GM19438 (cell line): ENCODE measurements at regions not wholly inside any gene's neighbourhood (a gene's known extent, or its start where the extent isn't known, plus 50 kb on each side); places are given as distances from the start of the nearest gene placed in this dataset.
"Not testable (repeated sequence)": the region's sequence is repeated elsewhere in the genome, so short reads cannot be mapped to it uniquely, and the experiment has no call there.

Experiments used
- ATAC-seq: cut with Tn5 transposase; IDR thresholded peaks from one replicate; pipeline ENCODE4 v1.9.1; 2021; ENCODE audit warnings: low read depth; ENCODE audit not compliant: unreplicated experiment

DNA sequence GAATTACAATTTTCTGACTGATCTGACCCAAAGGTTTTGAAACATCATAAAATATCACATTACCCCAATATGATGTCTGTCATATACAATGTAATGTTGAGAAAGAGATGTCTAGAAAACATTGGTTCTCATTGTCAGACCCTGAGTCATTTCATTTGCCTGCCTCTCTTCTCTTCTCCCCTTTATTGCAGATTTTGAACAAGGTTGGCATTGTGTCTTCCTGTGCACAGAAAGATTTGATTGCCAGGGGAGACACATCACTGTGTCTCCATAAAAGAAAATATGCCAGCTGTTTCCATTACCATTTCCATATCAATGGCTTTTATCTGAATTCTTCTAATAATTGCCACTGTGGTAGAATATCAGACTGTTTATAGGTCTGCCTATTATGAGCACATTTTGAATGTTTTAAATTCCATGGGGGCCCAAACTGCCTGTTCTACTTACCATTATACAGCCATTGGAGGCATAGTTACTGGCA lies 65.6 kb downstream of the IFI44 start:
- no peak for ATAC-seq

DNA sequence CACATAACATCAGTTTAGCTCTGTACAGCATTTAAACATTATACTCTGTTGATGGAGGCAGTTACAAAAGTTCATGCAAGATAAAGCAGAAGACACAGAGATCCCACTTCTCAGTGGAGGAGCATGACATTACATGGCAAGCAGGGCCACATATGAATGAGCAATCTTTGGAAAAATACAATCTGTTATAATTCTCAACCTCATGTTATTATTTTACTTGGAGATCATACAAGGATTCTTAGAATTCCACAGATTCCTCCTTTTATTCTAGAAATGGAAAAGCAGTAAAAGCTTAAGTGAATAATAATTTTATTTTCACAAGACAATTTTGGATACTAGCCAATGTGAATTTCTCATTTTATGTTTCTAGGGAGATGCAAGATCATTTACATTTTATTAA lies 66.6 kb downstream of the IFI44 start:
- no peak for ATAC-seq

- no peak for ATAC-seq
These were observed 68.9 kb downstream of the IFI44 start for GRCh38 chr1:78718566-78718965.

- ATAC-seq: no peak
These were observed 71.5 kb downstream of the IFI44 start for GRCh38 chr1:78721136-78721535.

- ATAC-seq: no peak
These were observed 72.5 kb downstream of the IFI44 start for GRCh38 chr1:78722105-78722504.

DNA sequence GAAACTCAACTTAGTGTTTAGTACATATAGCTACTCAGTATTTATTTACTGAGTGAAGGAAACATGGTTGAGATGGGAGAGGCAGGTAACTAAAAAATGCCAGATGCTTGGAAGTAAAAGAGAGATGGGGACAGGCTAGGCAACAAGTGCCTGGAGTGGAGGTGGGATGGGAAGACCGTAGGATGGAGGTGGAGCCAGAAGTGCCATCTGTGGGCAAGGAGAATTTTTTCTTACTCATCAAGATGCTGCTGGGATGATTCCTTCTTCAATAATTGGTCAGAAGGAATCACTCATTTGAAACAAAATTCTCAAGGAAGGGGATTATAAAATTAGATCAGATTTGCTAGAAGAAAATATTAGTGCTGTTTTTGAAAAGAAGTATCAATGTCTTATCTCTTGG lies 72.9 kb downstream of the IFI44 start:
- ATAC-seq: no peak

DNA sequence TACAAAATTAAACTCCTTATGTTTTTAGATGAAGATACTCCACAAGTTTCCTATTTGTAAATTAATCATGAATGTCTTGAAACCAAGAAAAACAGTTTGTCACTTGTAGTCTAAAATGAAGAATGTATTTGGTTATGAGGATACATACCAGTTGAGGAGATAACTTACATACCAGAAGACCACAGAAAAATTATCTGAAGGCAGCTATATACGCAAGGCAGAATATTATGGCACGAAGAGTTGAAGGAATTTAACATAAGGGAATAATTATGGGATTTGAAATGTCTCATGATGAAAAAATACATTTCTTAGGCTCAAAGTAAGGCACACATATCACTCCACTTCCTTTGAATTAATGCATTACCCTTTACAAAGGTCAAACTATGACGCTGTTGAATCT lies 73.3 kb downstream of the IFI44 start:
- ATAC-seq: no peak

DNA sequence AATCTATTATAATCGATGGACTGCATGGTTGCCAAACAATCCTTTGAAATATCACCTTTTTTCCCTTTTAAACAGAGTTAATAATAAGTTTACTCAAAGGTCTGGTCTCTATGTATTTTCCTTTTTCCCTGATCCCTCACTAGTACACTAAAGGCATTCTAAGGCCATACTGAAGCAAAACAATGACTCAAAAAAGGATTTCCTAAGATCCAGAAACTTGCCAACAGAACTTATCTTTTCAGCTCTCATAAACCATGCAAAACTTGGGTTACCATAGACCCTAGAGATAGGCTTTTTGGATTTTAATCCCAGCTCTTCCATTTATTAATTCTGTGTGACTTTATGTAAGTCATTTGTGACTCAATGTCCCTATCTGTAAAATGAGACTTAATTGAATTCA lies 77.1 kb downstream of the IFI44 start:
- ATAC-seq: no peak

DNA sequence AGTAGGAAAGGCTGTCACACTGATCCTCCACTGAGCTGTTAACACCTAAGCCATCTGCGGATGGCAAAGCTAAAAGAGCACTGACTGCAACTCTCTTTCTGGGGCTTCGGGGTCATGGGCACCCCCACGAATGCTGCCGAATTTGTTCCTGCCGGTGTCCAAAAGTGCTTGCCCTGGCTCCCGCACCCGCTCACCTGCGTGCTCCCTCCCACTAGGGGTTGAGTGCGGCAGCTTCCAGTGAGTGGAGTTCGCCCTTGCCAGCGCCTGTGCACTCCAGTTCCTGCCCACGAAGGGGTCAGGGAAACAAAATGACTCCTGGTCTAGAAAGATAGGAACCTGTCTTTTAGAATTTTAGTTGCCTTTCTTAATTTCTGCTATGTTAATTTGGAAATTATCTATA lies 78.7 kb downstream of the IFI44 start:
- no peak for ATAC-seq

DNA sequence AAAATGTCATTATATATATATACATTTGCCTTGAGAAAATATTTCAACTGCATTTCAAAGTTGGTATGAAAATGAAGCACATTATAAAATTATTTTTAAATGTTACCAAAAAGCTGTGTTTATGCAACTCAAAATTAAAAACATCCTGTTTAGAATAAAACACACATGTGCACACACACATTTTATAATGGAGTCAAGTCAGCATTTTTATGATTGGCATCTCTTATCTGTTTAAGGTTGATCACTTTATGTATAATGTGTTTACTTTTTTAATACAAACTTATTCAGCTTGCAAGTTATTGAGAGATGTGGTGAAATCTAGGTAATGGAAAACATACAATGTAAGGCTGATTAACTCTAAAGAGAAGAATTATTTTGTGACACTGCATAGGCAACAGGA lies 80.4 kb downstream of the IFI44 start:
- no peak for ATAC-seq

- ATAC-seq: no peak
These were observed 82.0 kb downstream of the IFI44 start for GRCh38 chr1:78731674-78732073.

DNA sequence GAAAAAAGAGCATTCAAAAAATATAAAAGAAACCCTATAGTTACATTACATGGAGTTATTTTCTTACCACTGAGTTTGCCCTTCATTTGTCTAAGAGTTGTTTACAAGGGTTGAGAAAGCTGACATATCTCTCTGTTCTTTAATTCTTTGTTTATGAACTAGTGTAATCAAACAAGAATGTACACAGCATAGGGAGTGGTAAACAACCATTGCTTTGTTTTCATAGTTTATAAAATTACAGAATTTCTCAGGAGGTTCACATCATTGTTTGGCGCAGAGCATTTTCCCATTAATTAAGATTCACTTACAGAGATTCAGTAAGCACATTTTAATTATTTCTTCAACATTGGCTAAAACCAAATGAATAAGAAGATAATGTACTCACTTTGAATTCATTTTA lies 87.6 kb downstream of the IFI44 start:
- no peak for ATAC-seq

DNA sequence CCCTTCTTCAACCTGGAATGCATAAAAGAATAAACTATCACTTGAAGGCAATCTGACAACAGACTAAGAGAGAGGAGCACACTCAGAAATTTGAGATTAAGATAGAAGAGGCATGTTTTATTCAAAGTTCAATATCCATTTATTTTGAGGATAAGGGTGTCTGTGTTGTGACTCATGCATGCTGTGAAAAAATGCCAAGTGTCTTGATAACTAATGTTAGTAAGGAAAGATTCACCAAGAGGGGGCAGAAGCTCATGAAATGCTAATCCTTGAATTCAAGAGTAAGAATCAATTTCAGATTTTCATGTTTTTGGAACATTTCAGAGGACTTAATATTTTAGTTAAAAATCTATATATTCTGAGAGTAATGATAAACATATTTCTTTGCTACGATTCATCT lies 94.0 kb downstream of the IFI44 start:
- ATAC-seq: no peak

DNA sequence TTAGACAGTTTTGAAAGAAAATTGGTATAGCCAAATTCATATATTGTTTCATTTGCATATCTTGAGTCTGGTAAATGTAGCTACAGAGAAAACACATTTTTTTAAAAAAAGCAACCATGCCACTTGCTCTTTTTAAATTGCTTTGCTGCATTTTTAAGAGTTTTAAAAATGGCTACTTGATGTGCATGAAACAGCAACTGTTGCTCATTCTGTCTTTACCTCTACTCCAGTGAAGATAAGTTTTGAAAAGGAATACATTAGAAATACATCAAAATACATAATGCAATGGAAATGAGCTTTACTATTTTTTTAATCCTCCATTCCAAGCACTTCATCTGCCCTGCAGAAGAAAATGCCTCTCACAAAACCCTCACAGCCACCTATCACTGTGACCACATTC lies 95.5 kb downstream of the IFI44 start:
- ATAC-seq: no peak

DNA sequence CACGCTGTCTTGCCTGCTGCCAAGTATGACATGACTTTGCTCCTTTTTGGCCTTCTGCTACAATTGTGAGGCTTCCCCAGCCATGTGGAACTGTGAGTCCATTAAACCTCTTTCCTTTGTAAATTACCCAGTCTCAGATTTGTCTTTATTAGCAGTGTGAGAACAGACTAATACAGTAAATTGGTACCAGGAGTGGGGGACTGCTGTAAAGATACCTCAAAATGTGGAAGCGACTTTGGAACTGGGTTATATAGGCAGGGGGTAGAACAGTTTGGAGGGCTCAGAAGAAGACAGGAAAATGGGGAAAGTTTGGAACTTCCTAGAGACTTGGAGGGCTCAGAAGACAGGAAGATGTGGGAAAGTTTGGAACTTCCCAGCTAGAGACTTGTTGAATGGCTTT lies 104.0 kb downstream of the IFI44 start:
- not testable (repeated sequence) for ATAC-seq

DNA sequence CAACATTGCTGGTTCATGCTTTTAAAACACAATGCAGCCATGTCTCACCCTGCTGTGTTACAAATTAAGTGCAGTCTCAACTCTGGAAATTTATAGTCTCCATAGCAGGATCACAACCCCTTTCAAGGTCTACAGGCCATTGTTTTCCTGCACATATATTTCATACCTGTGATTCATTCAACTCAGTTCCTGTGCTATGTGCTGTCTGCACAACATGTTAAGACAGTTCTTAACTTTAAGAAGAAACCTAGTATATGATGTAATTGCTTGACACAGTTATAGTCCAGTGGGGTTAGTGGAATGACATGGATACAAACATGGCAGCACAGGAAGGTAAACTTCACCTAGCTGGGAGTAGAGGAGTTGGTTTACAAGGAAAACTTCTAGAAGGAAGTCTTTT lies 106.4 kb downstream of the IFI44 start:
- no peak for ATAC-seq

GRCh38 chr1:78758506-78758905 lies 108.9 kb downstream of the IFI44 start:
- no peak for ATAC-seq

- ATAC-seq: no peak
These were observed 110.2 kb downstream of the IFI44 start for GRCh38 chr1:78759881-78760280.

DNA sequence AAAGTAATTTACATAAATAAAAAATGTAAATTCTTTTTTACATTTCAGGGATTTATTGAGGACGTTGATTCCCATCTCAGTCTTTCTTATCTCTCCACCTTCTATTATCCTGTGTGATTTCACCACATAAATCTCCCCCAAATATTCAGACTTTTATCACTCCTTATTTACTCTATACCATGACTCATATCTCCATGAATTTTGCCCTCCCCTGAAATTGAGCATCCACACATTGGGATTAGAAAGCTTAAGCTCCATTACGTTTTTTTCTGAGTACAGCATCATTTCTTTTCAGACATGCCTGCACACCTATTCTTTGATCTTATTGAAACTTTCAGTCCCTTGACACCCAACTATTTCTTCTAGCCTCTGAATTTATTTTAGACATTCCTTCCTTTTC lies 111.2 kb downstream of the IFI44 start:
- ATAC-seq: no peak

DNA sequence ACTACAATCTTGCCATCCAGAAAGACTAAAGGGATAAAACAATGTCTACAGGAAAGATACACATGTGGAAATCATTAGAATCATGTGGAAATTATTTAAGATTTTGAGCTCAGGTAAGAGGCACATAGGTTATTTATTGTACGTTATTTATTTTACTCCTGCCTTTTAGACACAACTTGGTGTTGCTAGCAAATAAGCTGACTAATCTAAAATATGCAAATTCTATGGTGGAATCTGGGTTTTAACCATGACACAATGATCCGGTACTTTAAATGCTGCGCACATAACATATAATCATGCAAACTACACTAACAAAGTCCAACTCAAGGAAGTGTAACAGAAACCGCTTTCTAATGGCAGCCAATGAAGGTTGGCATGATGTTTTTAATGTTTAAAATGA lies 112.5 kb downstream of the IFI44 start:
- no peak for ATAC-seq

DNA sequence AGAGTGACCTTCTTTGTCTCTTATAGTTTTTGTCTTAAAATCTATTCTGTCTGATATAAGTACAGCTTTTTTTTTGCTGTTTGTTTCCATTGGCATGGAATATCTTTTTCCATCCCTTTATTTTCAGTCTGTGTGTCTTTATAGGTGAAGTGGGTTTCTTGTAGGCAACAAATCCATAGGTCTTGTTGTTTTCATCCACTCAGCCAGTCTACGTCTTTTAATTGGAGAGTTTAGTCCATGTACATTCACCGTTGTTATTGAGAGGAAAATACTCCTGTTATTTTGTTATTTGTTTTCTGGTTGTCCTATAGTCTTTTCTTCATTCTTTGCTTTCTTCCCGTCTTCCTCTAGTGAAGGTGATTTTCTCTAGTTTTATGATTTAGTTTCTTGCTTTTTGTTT lies 115.9 kb downstream of the IFI44 start:
- ATAC-seq: no peak

GRCh38 chr1:78779831-78780230 lies 130.2 kb downstream of the IFI44 start:
- ATAC-seq: no peak

DNA sequence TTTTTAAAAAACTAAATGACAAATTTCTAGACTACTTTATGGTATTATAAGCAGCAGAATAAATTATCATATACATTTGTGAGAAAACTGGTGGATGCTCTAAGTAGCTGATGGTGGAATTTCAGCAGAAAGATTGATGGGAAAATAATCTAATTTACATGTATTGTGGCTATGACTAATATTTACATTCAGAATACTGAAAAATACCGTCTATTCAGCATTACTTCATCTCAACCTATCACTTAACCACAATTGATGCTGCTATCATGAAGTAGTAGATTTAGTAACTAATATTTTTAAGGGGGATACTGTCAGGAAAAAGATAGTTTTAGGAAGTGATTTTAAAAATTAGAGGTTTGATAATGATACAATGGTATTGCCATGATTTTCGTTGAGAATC lies 137.9 kb downstream of the IFI44 start:
- no peak for ATAC-seq

GRCh38 chr1:78790174-78790573 lies 140.5 kb downstream of the IFI44 start:
- no peak for ATAC-seq
